GM12878 (cell line): ENCODE measurements at regions not wholly inside any gene's neighbourhood (a gene's known extent, or its start where the extent isn't known, plus 50 kb on each side); places are given as distances from the start of the nearest gene placed in this dataset.

Experiments
- ATF3 ChIP-seq: IDR thresholded peaks from 2 replicates; pipeline ENCODE4 v1.6.1; 2011; ENCODE audit warnings: low read depth, mild to moderate bottlenecking, low read length, moderate library complexity, borderline replicate concordance; ENCODE audit errors: extremely low read depth
- USF1 ChIP-seq: IDR thresholded peaks from 2 replicates; pipeline ENCODE4 v1.6.1; 2011; ENCODE audit warnings: borderline replicate concordance, low read depth, mild to moderate bottlenecking, moderate library complexity, mixed read lengths, low read length; ENCODE audit not compliant: insufficient read depth; ENCODE audit errors: extremely low read length

- TF ChIP-seq USF1 (no peak), ATF3 (no peak)
Measured at GRCh38 chr4:164464313-164464712, 289.6 kb upstream of the SMIM31 start.
